GM21717 (cell line): ENCODE measurements at regions not wholly inside any gene's neighbourhood (a gene's known extent, or its start where the extent isn't known, plus 50 kb on each side); places are given as distances from the start of the nearest gene placed in this dataset.

ENCODE experiments used
- ATAC-seq: cut with Tn5 transposase; IDR thresholded peaks from one replicate; pipeline ENCODE4 v1.9.1; 2021; ENCODE audit warnings: mild to moderate bottlenecking, moderate library complexity; ENCODE audit not compliant: unreplicated experiment

- ATAC-seq, result no peak
Observed at GRCh38 chr3:181855825-181856224, 144.1 kb downstream of the SOX2 start.

DNA sequence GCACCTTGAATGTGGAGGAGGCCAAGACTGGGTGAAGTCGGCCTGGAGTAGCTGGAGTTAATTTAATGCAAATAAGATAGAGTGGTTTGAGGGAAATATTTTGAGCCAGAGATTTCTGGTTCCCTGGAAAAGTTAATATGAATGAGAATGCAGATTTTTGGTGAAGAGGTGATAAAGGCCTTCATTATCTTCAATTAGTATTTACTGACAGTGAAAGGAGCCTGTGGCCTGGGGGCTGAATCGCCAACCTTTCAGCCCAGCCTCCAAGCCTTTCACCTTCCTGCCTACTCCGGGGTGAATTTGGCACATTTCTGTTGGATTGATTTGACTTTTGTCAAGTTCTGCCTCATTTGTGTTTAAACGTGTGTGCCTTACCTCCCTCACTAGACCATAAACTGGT lies 147.8 kb downstream of the SOX2 start:
- no peak for ATAC-seq

DNA sequence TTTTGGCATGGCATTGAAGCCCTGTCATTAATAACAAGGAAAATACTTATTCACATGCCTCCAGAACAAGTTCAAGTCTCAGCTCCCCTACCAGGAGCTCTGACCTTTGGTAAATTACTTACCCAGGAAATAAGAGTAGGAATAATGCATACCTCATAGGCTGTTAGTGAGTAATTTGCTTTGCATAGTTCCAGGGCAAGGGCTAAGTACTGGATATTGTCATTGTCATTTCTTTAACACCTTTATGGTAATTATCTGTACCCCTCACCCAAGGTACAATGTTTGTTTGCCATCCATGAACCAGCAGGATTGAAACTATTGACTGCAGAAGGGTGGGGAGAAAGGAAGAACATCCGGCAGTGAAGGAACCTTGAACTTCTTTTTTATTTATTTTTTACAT lies 148.5 kb downstream of the SOX2 start:
- no peak for ATAC-seq

DNA sequence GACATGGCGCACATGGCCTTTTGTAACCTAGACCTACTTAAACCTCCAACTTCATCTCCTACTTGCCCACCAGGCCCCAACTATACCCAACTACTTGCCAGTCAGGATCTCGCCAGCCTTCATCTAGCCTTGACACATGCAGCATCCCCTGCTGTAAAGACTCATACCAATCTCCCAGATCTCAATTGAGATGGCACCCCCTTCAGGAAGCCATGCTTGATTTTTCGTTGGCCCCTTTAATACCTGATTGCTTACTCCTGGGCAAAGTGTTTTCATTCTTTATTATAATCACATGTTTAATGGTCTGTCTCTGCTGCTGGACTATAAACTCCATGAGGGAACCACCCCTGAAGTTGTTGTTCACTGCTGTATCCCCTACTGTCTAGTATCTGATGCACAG lies 150.8 kb downstream of the SOX2 start:
- no peak for ATAC-seq

GRCh38 chr3:181868576-181869082 lies 156.9 kb downstream of the SOX2 start:
- ATAC-seq, result no peak

DNA sequence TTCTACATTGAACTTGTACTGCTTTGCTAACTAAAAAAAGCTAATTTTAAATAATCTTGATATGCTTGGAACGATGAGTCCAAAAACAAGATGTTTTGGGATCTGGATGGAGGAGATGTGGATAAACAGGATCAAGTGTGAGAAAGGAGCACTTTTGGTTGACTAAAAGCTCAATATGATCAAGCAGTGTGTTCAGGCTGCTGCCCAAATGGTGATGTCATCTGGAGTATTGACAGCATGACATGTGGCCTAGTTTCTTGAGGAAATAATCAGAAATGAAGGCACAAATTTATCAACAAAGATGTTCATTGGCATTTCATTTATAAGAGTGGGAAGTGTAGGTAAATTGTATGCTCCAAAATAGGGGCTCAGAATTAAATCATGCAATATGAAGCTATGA lies 161.2 kb downstream of the SOX2 start:
- ATAC-seq, result no peak

- ATAC-seq, result no peak
Observed at GRCh38 chr3:181879926-181880325, 168.2 kb downstream of the SOX2 start.

DNA sequence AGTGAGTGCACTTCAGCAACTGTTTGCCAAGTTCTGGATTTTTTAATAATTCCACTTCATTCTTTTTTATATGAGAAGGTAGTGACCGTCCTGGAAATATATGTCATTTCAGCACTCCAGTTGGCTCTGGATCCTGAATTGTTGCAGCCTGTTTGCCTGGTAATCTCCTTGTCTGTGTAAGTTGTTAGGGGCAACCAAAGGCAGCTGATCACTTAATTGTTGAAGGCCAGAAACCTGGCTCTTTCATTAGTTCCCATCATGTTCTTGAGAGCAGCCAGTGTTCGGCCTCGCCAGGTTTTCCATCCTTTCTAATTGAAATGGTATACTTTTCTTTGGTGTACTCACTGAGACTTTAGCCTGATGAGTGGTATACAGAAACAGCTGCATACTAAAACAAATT lies 168.6 kb downstream of the SOX2 start:
- ATAC-seq, result no peak

DNA sequence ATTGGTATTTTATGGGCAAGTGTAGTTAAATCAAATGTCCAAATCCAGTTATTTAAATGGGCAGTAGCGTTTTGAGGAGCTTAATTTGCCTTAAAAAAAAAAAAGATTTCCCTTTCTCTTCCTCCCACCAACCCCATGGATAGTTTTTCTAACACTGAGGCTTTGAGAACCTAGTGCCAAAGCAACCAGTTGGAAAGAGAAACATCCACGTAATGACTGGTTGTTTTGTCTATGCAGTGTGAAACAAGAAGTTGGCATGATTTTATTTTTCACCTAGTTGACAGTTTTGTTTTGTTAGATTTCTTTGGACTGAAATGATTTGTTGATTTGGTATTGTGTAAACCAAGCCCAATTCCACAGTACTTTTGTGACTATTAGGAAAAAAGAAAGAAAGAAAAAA lies 170.0 kb downstream of the SOX2 start:
- ATAC-seq, result no peak

- ATAC-seq, result no peak
Observed at GRCh38 chr3:181885868-181886630, 174.3 kb downstream of the SOX2 start.

DNA sequence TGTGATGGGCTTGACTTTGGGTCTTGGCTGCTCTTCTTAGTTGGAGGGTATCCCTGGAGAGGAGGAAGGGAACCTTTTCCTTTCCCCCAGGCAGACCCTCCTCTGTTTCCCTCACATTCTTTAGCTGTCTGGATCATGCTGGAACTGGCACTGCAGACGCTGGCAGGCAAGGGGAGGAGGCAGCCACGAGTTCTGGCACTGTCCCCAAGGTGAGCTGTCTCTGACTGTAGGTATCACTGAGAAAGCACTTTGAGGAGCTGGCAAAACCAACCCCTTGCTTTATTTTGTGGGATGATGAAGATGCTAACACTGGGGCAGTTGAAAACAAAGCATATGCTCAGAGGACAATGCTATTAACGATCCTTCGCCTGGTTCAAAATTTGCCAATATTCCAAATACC lies 175.0 kb downstream of the SOX2 start:
- no peak for ATAC-seq

- no peak for ATAC-seq
Observed at GRCh38 chr3:181887685-181888084, 176.0 kb downstream of the SOX2 start.

DNA sequence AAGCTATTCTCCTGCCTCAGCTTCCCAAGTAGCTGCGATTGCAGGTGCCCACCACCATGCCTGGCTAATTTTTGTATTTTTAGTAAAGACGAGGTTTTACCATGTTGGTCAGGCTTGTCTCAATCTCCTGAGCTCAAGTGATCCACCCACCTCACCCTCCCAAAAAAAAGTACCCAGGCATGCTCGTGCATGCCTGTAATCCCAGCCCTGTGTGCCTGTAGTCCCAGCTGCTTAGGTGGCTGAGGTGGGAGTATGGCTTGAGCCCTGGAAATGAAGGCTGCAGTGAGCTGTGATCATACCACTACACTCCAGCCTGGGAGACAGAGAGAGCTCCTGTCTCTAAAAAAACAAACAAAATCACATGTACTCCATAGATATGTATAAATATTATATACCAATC lies 176.5 kb downstream of the SOX2 start:
- no peak for ATAC-seq

GRCh38 chr3:181892848-181893247 lies 181.1 kb downstream of the SOX2 start:
- no peak for ATAC-seq

DNA sequence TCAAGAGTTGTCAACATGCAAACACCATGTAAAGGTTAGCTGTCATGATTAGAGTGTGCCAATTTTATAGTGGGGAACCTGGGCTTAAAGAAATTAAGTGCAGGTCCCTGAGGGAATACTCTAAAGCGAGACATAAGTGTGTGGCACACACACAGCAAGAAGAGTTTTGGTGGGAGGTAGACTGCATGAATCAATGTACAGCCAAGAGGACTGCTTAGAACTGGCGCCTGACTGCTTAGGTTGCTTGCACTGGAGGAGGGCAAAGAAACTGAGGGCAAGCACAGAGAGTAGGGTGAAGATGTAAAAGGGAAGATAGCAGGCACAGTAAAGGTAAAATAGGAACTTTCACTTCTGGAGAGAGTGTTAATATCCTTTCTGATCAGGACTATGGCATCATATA lies 184.9 kb downstream of the SOX2 start:
- no peak for ATAC-seq

DNA sequence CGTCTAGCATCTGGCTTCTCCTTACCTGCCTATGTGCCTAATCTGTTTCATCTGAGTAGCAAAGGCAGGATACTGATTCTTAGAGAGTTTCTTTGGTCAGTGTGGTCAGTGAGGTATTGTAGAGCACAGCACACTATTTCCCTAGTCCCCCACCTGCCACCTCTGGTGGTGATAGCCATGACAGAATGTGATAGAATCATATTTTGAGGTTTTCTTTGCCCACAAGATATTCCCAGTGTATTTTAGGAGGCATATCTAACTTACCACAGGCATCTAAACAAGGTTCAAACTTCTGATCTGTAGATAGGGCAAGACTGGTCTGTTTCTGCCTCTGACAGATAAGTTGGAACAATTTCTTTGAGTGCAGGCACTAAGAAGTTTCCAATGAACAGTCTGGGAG lies 188.0 kb downstream of the SOX2 start:
- no peak for ATAC-seq

GRCh38 chr3:181901626-181902025 lies 189.9 kb downstream of the SOX2 start:
- no peak for ATAC-seq

DNA sequence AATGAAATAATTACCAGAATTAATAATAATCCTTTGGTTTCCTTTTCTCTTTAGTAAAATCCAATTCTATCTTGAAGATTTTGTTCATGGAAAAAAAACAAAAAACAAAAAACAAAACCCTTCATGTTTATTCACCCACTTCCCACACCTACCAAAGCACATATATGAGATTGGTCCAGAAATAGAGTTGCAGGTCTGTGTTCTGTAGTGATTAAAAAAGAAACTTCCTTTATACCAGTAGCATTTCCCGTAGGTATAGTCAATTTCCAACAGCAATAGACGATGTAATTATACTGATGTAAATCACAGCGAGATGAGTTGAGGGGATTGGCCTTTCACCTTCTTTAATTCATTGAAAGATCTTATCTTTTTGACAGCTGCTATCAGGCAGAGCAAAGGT lies 194.6 kb downstream of the SOX2 start:
- peak; percentile 73 for ATAC-seq

GRCh38 chr3:181909241-181909640 lies 197.5 kb downstream of the SOX2 start:
- no peak for ATAC-seq

- ATAC-seq, result no peak
Observed at GRCh38 chr3:181912384-181912783, 200.7 kb downstream of the SOX2 start.

- no peak for ATAC-seq
Observed at GRCh38 chr3:181913254-181913653, 201.5 kb downstream of the SOX2 start.

DNA sequence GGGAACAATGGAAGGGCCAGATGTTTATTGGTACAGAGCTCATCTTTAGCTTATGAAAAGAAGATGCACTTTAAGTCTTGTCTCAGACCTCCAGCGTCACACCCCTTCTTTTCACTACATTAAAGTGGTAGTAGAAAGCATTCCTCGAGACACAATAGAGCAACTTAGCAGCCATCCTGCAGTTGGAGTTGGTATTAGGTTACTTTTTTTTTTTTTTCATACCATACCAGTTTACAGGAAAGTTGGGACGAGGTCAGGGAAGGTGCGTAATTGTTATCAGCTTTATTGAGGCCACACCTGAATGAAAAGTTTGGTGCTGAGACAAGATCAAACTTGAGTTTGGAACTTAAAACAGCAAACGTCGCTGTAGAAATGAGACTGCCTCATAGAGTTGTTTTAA lies 203.8 kb downstream of the SOX2 start:
- ATAC-seq, result no peak

- ATAC-seq, result no peak
Observed at GRCh38 chr3:181916013-181916412, 204.3 kb downstream of the SOX2 start.
